ENCODE measurements at regions not wholly inside any gene's neighbourhood (a gene's known extent, or its start where the extent isn't known, plus 50 kb on each side); places are given as distances from the start of the nearest gene placed in this dataset.

DNA sequence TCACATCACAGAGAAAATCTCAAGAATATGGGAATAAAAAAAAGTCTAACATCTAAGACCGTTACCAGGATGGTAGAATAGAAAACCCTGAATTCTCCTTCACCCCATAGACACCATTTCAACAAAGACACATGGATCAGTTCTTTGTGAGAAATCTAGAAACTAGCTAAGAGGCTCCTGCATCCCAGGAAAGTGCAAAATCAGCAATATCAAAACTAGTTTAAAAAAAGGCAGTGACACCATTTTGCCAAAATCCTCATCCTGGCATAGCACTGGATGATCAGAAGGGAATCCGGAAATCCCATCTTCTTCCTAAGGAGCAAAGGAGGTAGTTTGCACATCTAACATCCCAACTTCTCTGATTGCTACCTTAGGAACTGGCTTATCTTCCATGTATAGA is 88.9 kb upstream of the MAGEE2 start:
- intact Hi-C loops (cut with micrococcal nuclease; ENCODE audit: unreplicated experiment), result no loop called here
- H3K9ac ChIP-seq (ENCODE audit: insufficient read depth, low read depth, low read length), result no peak overlapping the region
- H3K4me2 ChIP-seq (ENCODE audit: low read depth, low read length), result no peak overlapping the region
- H3K4me1 ChIP-seq (ENCODE audit: insufficient read depth, low read length), result no peaks in the 10 kb centered on the region
- ChIA-PET CTCF (ENCODE audit: low intra/inter-chr PET ratio, low total read pairs) (no interaction called here), POLR2A (no interaction called here)
- 4% methylated on average over 2 of the region's 2 CpGs for WGBS (ENCODE audit: low lambda C conversion rate)
- ATAC-seq (no peak), FAIRE-seq (no peak), DNase-seq (ENCODE audit: low spot score) (no peak)
- H2AFZ ChIP-seq (ENCODE audit: low read length), result no peak overlapping the region
- no peak overlapping the region for H3K27ac ChIP-seq (ENCODE audit: extremely low read length, insufficient read depth, low read length)
- peak; percentile 61 for TF ChIP-seq MAFF (IDR thresholded peaks at IDR 0.05; ENCODE audit: low read depth, low read length)
- TF ChIP-seq TEAD2 (CRISPR knock-in tag; IDR thresholded peaks at IDR 0.05), result no peak
- TF ChIP-seq FOXJ3 (CRISPR knock-in tag; IDR thresholded peaks at IDR 0.05; ENCODE audit: borderline replicate concordance), result no peak
- no peak for TF ChIP-seq YEATS4 (CRISPR knock-in tag; IDR thresholded peaks at IDR 0.05; ENCODE audit: borderline replicate concordance)
- no peak for TF ChIP-seq ATF7 (IDR thresholded peaks at IDR 0.05)
- no peak for TF ChIP-seq ATF7 (CRISPR knock-in tag; IDR thresholded peaks at IDR 0.05)
- no peak for TF ChIP-seq SRSF9 (IDR thresholded peaks at IDR 0.05; ENCODE audit: borderline replicate concordance, insufficient read depth, low read depth, low read length, poor library complexity, severe bottlenecking)
- TF ChIP-seq RELA (CRISPR knock-in tag; IDR thresholded peaks at IDR 0.05), result no peak
- TF ChIP-seq MAFK (conservative IDR thresholded peaks at IDR 0.05 in 1 of 2, IDR thresholded peaks at IDR 0.05 in 1 of 2; ENCODE audit: low read length in 2 of 2), result peak; percentile 66 to 73
- H3K27me3 ChIP-seq (ENCODE audit: control insufficient read depth in 1 of 2, insufficient read depth in 2 of 2, low read length in 2 of 2), result no peaks in the 10 kb centered on the region
- BruUV-seq (replicated peaks), result no TSS peak
- H3K36me3 ChIP-seq (replicated peaks in 1 of 2; ENCODE audit: control insufficient read depth in 1 of 2, insufficient read depth in 2 of 2, low read length in 2 of 2), result no peaks in the 10 kb centered on the region
- no peaks in the 10 kb centered on the region for H3K9me3 ChIP-seq (ENCODE audit: low read length)
- H3K79me2 ChIP-seq (ENCODE audit: insufficient read depth, low read length), result no peaks in the 10 kb centered on the region
- no peak overlapping the region for H3K4me3 ChIP-seq (replicated peaks in 1 of 3; ENCODE audit: insufficient read depth in 1 of 3, low read depth in 2 of 3, low read length in 3 of 3)
- in situ Hi-C loops (cut with HindIII; ENCODE audit: extremely low pct_ligation_motif_present, low pct_unique_long_range_greater_than_20kb), result no loop called here
- no peaks in the 10 kb centered on the region for H4K20me1 ChIP-seq (ENCODE audit: insufficient read depth, low read length)

- DNase-seq (ENCODE audit: low spot score) (no peak), ATAC-seq (no peak), FAIRE-seq (no peak)
- intact Hi-C loops (cut with micrococcal nuclease; ENCODE audit: unreplicated experiment) (no loop called here), in situ Hi-C loops (cut with HindIII; ENCODE audit: extremely low pct_ligation_motif_present, low pct_unique_long_range_greater_than_20kb) (no loop called here)
- Histone ChIP-seq H3K4me2 (ENCODE audit: low read depth, low read length) (no peak overlapping the region), H3K79me2 (ENCODE audit: insufficient read depth, low read length) (no peaks in the 10 kb centered on the region), H3K9me3 (ENCODE audit: low read length) (no peaks in the 10 kb centered on the region), H3K9ac (ENCODE audit: insufficient read depth, low read depth, low read length) (no peak overlapping the region), H3K4me3 (replicated peaks in 1 of 3; ENCODE audit: insufficient read depth in 1 of 3, low read depth in 2 of 3, low read length in 3 of 3) (no peak overlapping the region), H2AFZ (ENCODE audit: low read length) (no peak overlapping the region), H3K27me3 (ENCODE audit: control insufficient read depth in 1 of 2, insufficient read depth in 2 of 2, low read length in 2 of 2) (no peaks in the 10 kb centered on the region), H3K27ac (ENCODE audit: extremely low read length, insufficient read depth, low read length) (no peak overlapping the region), H3K36me3 (replicated peaks in 1 of 2; ENCODE audit: control insufficient read depth in 1 of 2, insufficient read depth in 2 of 2, low read length in 2 of 2) (no peaks in the 10 kb centered on the region), H3K4me1 (ENCODE audit: insufficient read depth, low read length) (no peaks in the 10 kb centered on the region), H4K20me1 (ENCODE audit: insufficient read depth, low read length) (no peaks in the 10 kb centered on the region)
- TF ChIP-seq RFX1 (IDR thresholded peaks at IDR 0.05) (peak; percentile 20; the same call in 1 of the 2 replicates), ZKSCAN5 (CRISPR knock-in tag; IDR thresholded peaks at IDR 0.05) (no peak)
- ChIA-PET POLR2A (no interaction called here), CTCF (ENCODE audit: low intra/inter-chr PET ratio, low total read pairs) (no interaction called here)
- WGBS (ENCODE audit: low lambda C conversion rate), result 0% methylated on average over 1 of the region's 1 CpG
- BruUV-seq (replicated peaks), result no TSS peak
Observed at GRCh38 chrX:75883446-75883845, 98.4 kb upstream of the MAGEE2 start.

All from HepG2 (cell line).